H9 (cell line): ENCODE measurements at regions not wholly inside any gene's neighbourhood (a gene's known extent, or its start where the extent isn't known, plus 50 kb on each side); places are given as distances from the start of the nearest gene placed in this dataset.
A peak's percentile ranks its signal among the peaks of the same experiment; 100 is the strongest.

Source experiments
- DNase-seq: peaks from one replicate; pipeline ENCODE4 v3.0.0-alpha.2; 2017
- H2AFZ ChIP-seq: one replicate; pipeline ENCODE4 v1.6.1; 2013; ENCODE audit warnings: mild to moderate bottlenecking, low read length, control low read depth, moderate library complexity
- H2AK5ac ChIP-seq: 2 replicates; pipeline ENCODE4 v1.6.1; 2013; ENCODE audit warnings: low read length, control low read depth, mixed read lengths; ENCODE audit not compliant: insufficient read length
- H2BK120ac ChIP-seq: one replicate; pipeline ENCODE4 v1.6.1; 2013; ENCODE audit warnings: low read depth, mild to moderate bottlenecking, low read length, control low read depth, inconsistent platforms; ENCODE audit not compliant: poor library complexity, severe bottlenecking
- H2BK12ac ChIP-seq: 2 replicates; pipeline ENCODE4 v1.6.1; 2013; ENCODE audit warnings: low read length, control low read depth, mixed read lengths, low read depth; ENCODE audit not compliant: insufficient read length
- H2BK15ac ChIP-seq: 2 replicates; pipeline ENCODE4 v1.6.1; 2013; ENCODE audit warnings: low read depth, low read length, control low read depth
- H2BK20ac ChIP-seq: one replicate; pipeline ENCODE4 v1.6.1; 2013; ENCODE audit warnings: low read depth, mild to moderate bottlenecking, low read length, control low read depth, inconsistent platforms; ENCODE audit not compliant: poor library complexity, severe bottlenecking
- H2BK5ac ChIP-seq: 2 replicates; pipeline ENCODE4 v1.6.1; 2013; ENCODE audit warnings: low read length, control low read depth, mixed read lengths; ENCODE audit not compliant: insufficient read length
- H3K14ac ChIP-seq: 2 replicates; pipeline ENCODE4 v1.6.1; 2013; ENCODE audit warnings: low read length, control low read depth; ENCODE audit not compliant: insufficient read depth
- H3K18ac ChIP-seq: 2 replicates; pipeline ENCODE4 v1.6.1; 2013; ENCODE audit warnings: low read depth, mild to moderate bottlenecking, mixed read lengths, low read length, control low read depth; ENCODE audit not compliant: insufficient read length
- H3K23ac ChIP-seq: 2 replicates; pipeline ENCODE4 v1.6.1; 2013; ENCODE audit warnings: low read length, control low read depth, mixed read lengths, low read depth; ENCODE audit not compliant: insufficient read length
- H3K23me2 ChIP-seq: 2 replicates; pipeline ENCODE4 v1.6.1; 2013; ENCODE audit warnings: low read depth, mild to moderate bottlenecking, mixed read lengths, low read length, control low read depth; ENCODE audit not compliant: insufficient read length, poor library complexity, severe bottlenecking
- H3K27ac ChIP-seq: 2 replicates; pipeline ENCODE4 v1.5.1; 2013; ENCODE audit warnings: low read length, control low read depth, mixed read lengths, low read depth; ENCODE audit not compliant: insufficient read length
- H3K27me3 ChIP-seq: 2 replicates; pipeline ENCODE4 v1.6.1; 2013; ENCODE audit warnings: low read length, control low read depth, inconsistent platforms; ENCODE audit not compliant: insufficient read depth
- H3K4ac ChIP-seq: 2 replicates; pipeline ENCODE4 v1.6.1; 2013; ENCODE audit warnings: low read depth, mild to moderate bottlenecking, control low read depth, inconsistent platforms, low read length, moderate library complexity
- H3K4me1 ChIP-seq: 2 replicates; pipeline ENCODE4 v1.6.1; 2013; ENCODE audit warnings: low read length, control low read depth, inconsistent platforms; ENCODE audit not compliant: insufficient read depth
- H3K4me2 ChIP-seq: 2 replicates; pipeline ENCODE4 v1.6.1; 2013; ENCODE audit warnings: low read length, control low read depth, mixed read lengths; ENCODE audit not compliant: insufficient read length, insufficient read depth
- H3K56ac ChIP-seq: 2 replicates; pipeline ENCODE4 v1.6.1; 2013; ENCODE audit warnings: low read depth, mild to moderate bottlenecking, mixed read lengths, low read length, control low read depth; ENCODE audit not compliant: insufficient read length
- H3K79me1 ChIP-seq: 2 replicates; pipeline ENCODE4 v1.6.1; 2013; ENCODE audit warnings: low read depth, mild to moderate bottlenecking, moderate library complexity, low read length, control low read depth, inconsistent platforms; ENCODE audit not compliant: insufficient read depth, poor library complexity, severe bottlenecking
- H3K79me2 ChIP-seq: 2 replicates; pipeline ENCODE4 v1.6.1; 2013; ENCODE audit warnings: low read length, control low read depth, inconsistent platforms; ENCODE audit not compliant: insufficient read depth
- H3K9ac ChIP-seq: 2 replicates; pipeline ENCODE4 v1.6.1; 2013; ENCODE audit warnings: low read length, control low read depth, mixed read lengths; ENCODE audit not compliant: insufficient read length; ENCODE audit errors: extremely low read depth
- H3K9me3 ChIP-seq: one replicate; pipeline ENCODE4 v1.6.1; 2013; ENCODE audit warnings: low read depth, low read length, inconsistent platforms; ENCODE audit not compliant: control insufficient read depth
- H3T11ph ChIP-seq: one replicate; pipeline ENCODE4 v1.6.1; 2013; ENCODE audit warnings: mild to moderate bottlenecking, low read length, control low read depth, inconsistent platforms
- H4K20me1 ChIP-seq: one replicate; pipeline ENCODE4 v1.6.1; 2013; ENCODE audit not compliant: control insufficient read depth, insufficient read length, insufficient read depth
- H4K5ac ChIP-seq: 2 replicates; pipeline ENCODE4 v1.6.1; 2013; ENCODE audit warnings: low read depth, mild to moderate bottlenecking, mixed read lengths, low read length, control low read depth; ENCODE audit not compliant: insufficient read length
- H4K8ac ChIP-seq: replicated peaks from 2 replicates; pipeline ENCODE4 v1.6.1; 2013; ENCODE audit warnings: low read length, control low read depth, mixed read lengths, low read depth; ENCODE audit not compliant: insufficient read length
- H4K91ac ChIP-seq: 2 replicates; pipeline ENCODE4 v1.6.1; 2013; ENCODE audit warnings: low read depth, mild to moderate bottlenecking, moderate library complexity, mixed read lengths, low read length, control low read depth; ENCODE audit not compliant: insufficient read length
- H3K27ac Mint-ChIP-seq, 3 experiments: 2 replicates in 2 of 3; 3 replicates in 1 of 3; pipeline ENCODE4 v1.8.0; 2020 to 2021; ENCODE audit warnings: mixed read lengths in 3 of 3, mild to moderate bottlenecking in 1 of 3, moderate library complexity in 1 of 3
- H3K27me3 Mint-ChIP-seq: 2 replicates; pipeline ENCODE4 v1.8.0; 2021; ENCODE audit warnings: low read depth, mild to moderate bottlenecking, moderate library complexity, mixed read lengths
- H3K36me3 Mint-ChIP-seq, 3 experiments: 2 replicates in 2 of 3; 3 replicates in 1 of 3; pipeline ENCODE4 v1.8.0; 2020 to 2021; ENCODE audit warnings: low read depth in 3 of 3, mixed read lengths in 3 of 3; ENCODE audit not compliant: insufficient read depth in 1 of 3
- H3K4me1 Mint-ChIP-seq, 2 experiments: 2 replicates each; pipeline ENCODE4 v1.8.0; 2020; ENCODE audit warnings: mixed read lengths in 2 of 2
- H3K4me3 Mint-ChIP-seq, 2 experiments: 2 replicates in 1 of 2; 3 replicates in 1 of 2; pipeline ENCODE4 v1.8.0; 2020 to 2021; ENCODE audit warnings: mild to moderate bottlenecking in 2 of 2, mixed read lengths in 2 of 2, moderate library complexity in 1 of 2
- H3K9me3 Mint-ChIP-seq, 2 experiments: 2 replicates in 1 of 2; 3 replicates in 1 of 2; pipeline ENCODE4 v1.8.0; 2020; ENCODE audit warnings: mild to moderate bottlenecking in 2 of 2, mixed read lengths in 2 of 2, moderate library complexity in 1 of 2
- CTCF ChIP-seq: fragments of 200-600 bp; sonication (generic); conservative IDR thresholded peaks from 3 replicates; pipeline ENCODE4 v1.8.0; 2021; ENCODE audit warnings: antibody characterized with exemption, mild to moderate bottlenecking
- WGBS: extraction: QIAGEN DNeasy Blood & Tissue Kit; methylation state at CpG from one replicate; pipeline ENCODE4 v1.1.7; 2013; ENCODE audit warnings: missing lambda C conversion rate, low lambda C conversion rate, mixed read lengths; ENCODE audit not compliant: insufficient read length; ENCODE audit errors: extremely low coverage; 5-methylcytosine and 5-hydroxymethylcytosine counted together

GRCh38 chrX:3485727-3486126 lies 139.3 kb upstream of the MXRA5 start:
- peaks cover 3 to 4% of the 10 kb centered on the region in 2 experiments; a peak in 3 of 5 replicates for H3K9me3 Mint-ChIP-seq
- no peaks in the 10 kb centered on the region; a peak in 1 of 4 replicates for H3K4me1 Mint-ChIP-seq
- Histone ChIP-seq H3K23ac (no peak overlapping the region), H2BK20ac (no peak overlapping the region), H3K4ac (no peak overlapping the region), H3K79me2 (no peaks in the 10 kb centered on the region), H4K91ac (no peak overlapping the region), H2AFZ (no peak overlapping the region), H2BK12ac (no peak overlapping the region), H3T11ph (no peak overlapping the region), H3K4me2 (no peak overlapping the region), H3K27me3 (no peaks in the 10 kb centered on the region), H3K23me2 (no peaks in the 10 kb centered on the region), H4K20me1 (no peaks in the 10 kb centered on the region), H3K14ac (no peak overlapping the region), H4K5ac (no peak overlapping the region), H3K9me3 (no peaks in the 10 kb centered on the region), H4K8ac (no peak overlapping the region), H3K79me1 (no peaks in the 10 kb centered on the region), H2BK120ac (no peak overlapping the region), H3K56ac (no peak overlapping the region), H2BK15ac (no peak overlapping the region), H3K9ac (no peak overlapping the region), H3K18ac (no peak overlapping the region), H2AK5ac (no peak overlapping the region), H3K4me1 (no peaks in the 10 kb centered on the region), H2BK5ac (no peak overlapping the region), H3K27ac (no peak overlapping the region)
- H3K4me3 Mint-ChIP-seq: no peak overlapping the region
- H3K27ac Mint-ChIP-seq: no peak overlapping the region
- peak; percentile 34; the same call in 2 of the 3 replicates for TF ChIP-seq CTCF
- no CpG with 5 or more reads among the region's 8 CpGs for WGBS
- no peaks in the 10 kb centered on the region for H3K36me3 Mint-ChIP-seq
- peaks cover 7% of the 10 kb centered on the region; the same call in 1 of the 2 replicates for H3K27me3 Mint-ChIP-seq
- peak; percentile 46 for DNase-seq
